Activated T-cell treated with anti-CD3 and anti-CD28 coated beads, Interleukin-2, amount 50 U/mL, for 72 hours (primary cell): ENCODE measurements at regions not wholly inside any gene's neighbourhood (a gene's known extent, or its start where the extent isn't known, plus 50 kb on each side); places are given as distances from the start of the nearest gene placed in this dataset.

Experiments used
- ATAC-seq, 2 donors: fragments of 150-1000 bp; cut with Tn5 transposase; replicated peaks in 1 of 2; 2 replicates each; pipeline ENCODE4 v1.10.0; 2021; ENCODE audit warnings: moderate library complexity in 2 of 2, mild to moderate bottlenecking in 1 of 2
- DNase-seq, 2 donors: peaks; one replicate each; pipeline ENCODE4 v3.0.0; 2021 to 2022; ENCODE audit warnings: mixed read lengths in 1 of 2
- H3K27ac Mint-ChIP-seq: one replicate; pipeline ENCODE4 v1.8.0; 2022; ENCODE audit warnings: mild to moderate bottlenecking, moderate library complexity, mixed read lengths
- H3K27me3 Mint-ChIP-seq: one replicate; pipeline ENCODE4 v1.8.0; 2022; ENCODE audit warnings: low read depth, mixed read lengths
- H3K36me3 Mint-ChIP-seq, 2 donors: one replicate each; pipeline ENCODE4 v1.8.0; 2022; ENCODE audit warnings: mixed read lengths in 2 of 2, mild to moderate bottlenecking in 1 of 2; ENCODE audit not compliant: insufficient read depth in 2 of 2
- H3K4me1 Mint-ChIP-seq: one replicate; pipeline ENCODE4 v1.8.0; 2022; ENCODE audit warnings: low read depth, mixed read lengths
- H3K4me3 Mint-ChIP-seq, 2 donors: one replicate each; pipeline ENCODE4 v1.8.0; 2022; ENCODE audit warnings: mild to moderate bottlenecking in 2 of 2, mixed read lengths in 2 of 2, moderate library complexity in 2 of 2
- H3K9me3 Mint-ChIP-seq, 2 donors: one replicate each; pipeline ENCODE4 v1.8.0; 2022; ENCODE audit warnings: mixed read lengths in 2 of 2

DNA sequence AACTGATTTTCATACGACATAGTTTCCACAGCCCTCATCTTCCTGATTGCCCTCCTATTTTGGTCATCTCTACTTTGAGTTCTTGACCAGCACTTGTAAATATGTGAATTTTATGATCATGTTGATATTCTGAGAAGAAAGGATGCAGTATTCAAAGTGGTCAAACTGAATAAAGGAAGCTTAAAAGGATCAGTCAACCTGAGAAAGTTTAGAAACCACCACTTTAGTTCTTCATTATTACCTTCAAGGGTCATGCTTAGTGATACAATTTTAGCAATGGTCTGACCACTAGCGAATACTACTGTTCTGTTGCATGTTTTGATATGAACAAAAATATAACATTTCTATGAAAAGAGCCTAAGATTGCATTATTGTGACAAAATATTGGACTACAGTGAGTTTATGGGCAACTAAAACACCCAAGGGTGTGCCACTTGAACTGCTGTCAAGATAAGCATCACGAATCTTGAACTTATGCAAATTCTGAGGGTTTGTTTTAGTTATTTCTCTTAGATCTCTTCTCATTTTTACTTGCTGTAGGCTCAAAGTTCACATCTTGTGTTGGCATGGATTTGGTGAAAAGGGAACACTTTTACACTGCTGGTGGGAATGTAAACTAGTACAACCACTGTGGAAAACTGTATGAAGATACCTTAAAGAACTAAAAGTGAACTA is 247.7 kb downstream of the IPMK start:
- no peaks in the 10 kb centered on the region for H3K27me3 Mint-ChIP-seq
- H3K27ac Mint-ChIP-seq = no peak overlapping the region
- H3K4me1 Mint-ChIP-seq = peaks cover 6% of the 10 kb centered on the region
- H3K4me3 Mint-ChIP-seq = no peak overlapping the region
- DNase-seq (no peak), ATAC-seq (no peak)
- H3K9me3 Mint-ChIP-seq = peaks cover 3 to 5% of the 10 kb centered on the region in 2 donors
- H3K36me3 Mint-ChIP-seq = peaks cover 0 to 1% of the 10 kb centered on the region in 2 donors

DNA sequence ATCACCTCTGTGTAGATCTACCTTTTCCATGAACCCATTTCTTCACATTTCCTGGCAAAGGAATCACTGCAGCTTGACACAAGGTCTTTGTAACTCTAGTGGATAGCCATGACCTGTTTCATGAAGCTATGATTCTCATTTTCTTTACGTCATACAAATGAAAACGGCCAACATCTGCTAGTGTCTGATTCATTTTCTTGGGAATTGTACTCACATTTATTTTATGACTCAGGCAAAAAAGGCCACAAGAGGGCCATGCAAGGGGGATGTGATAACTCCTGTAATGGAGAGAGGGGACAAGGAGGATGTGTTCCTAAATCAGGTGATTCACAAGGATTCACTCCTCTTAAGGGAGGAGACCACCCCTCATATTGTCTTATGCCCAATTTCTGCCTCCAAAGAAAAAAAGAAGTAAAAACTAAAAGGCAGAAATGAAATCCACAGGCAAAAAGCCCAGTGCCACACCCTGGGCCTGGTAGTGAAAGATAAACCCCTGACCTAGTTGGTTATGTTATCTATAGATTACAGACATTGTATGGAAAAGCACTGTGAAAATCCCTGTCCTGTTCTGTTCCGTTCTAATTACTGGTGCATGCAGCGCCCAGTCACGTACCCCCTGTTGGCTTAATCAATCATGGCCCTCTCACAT is 249.9 kb downstream of the IPMK start:
- Mint-ChIP-seq H3K27me3 (no peaks in the 10 kb centered on the region), H3K4me1 (no peaks in the 10 kb centered on the region), H3K36me3 (peaks cover 0 to 1% of the 10 kb centered on the region in 2 donors), H3K9me3 (peaks cover 3 to 5% of the 10 kb centered on the region in 2 donors), H3K27ac (no peak overlapping the region), H3K4me3 (no peak overlapping the region)
- DNase-seq (no peak), ATAC-seq (no peak)

DNA sequence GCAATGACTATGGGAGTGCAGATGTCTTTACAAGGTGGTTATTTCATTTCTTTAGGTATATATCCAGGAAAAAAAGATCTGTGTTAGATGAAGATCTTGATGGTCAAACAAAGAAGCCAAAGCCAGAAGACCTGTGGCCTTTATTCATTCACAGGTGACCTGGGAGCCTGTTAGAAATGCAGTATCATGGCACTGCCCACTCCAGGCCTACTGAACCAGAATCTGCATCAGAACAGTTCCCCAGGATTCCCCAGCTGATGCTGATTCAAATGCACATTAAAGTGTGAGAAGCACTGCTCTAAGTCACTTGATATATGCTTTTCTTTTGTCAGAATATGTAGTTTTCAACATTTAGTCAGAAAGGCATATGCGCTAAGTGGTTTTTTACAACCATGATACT is 251.1 kb downstream of the IPMK start:
- H3K27ac Mint-ChIP-seq = no peak overlapping the region
- no peaks in the 10 kb centered on the region for H3K4me1 Mint-ChIP-seq
- DNase-seq = no peak
- peaks cover 2 to 5% of the 10 kb centered on the region in 2 donors for H3K9me3 Mint-ChIP-seq
- no peaks in the 10 kb centered on the region for H3K27me3 Mint-ChIP-seq
- no peak for ATAC-seq
- no peak overlapping the region for H3K4me3 Mint-ChIP-seq
- peaks cover 0 to 1% of the 10 kb centered on the region in 2 donors for H3K36me3 Mint-ChIP-seq

DNA sequence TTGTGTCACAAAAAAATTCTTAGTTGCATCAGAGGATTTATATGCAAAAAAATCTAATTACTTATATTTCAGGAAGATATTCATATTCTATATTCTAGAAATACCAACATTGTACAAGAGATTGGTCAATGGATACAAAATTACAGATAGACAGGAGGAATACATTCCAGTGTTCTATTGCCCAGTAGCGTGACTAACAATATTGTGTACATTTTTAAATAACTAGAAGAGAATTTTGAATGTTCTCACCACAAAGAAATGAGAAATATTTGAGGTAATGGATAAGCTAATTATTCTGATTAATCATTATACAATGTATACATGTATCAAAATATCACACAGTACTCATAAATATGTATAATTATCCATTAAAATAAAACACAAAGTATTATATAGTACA is 253.3 kb downstream of the IPMK start:
- no peaks in the 10 kb centered on the region for H3K36me3 Mint-ChIP-seq
- H3K27ac Mint-ChIP-seq = no peak overlapping the region
- H3K4me1 Mint-ChIP-seq = no peaks in the 10 kb centered on the region
- H3K9me3 Mint-ChIP-seq = no peaks in the 10 kb centered on the region
- H3K4me3 Mint-ChIP-seq = no peak overlapping the region
- DNase-seq (no peak), ATAC-seq (no peak)
- H3K27me3 Mint-ChIP-seq = no peaks in the 10 kb centered on the region

DNA sequence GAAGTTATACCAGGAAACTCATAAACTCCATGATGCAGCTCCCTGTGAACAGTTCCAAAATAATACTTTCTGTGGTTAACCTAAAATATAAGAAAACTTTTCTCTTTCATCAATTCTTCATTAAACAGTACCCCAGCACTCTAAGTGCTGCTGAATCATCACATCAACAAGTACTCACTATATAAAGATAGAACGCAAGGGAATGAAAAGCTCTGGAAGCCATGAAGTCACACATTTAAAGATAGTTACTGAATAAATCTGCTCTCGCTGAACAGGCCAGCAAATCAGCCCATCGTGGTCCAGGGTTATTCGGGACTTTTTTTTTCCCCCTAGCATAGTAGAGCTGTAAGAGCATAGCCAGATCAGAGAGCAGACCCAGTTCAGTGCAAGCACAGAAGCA is 254.3 kb downstream of the IPMK start:
- H3K9me3 Mint-ChIP-seq = no peaks in the 10 kb centered on the region
- no peak overlapping the region for H3K4me3 Mint-ChIP-seq
- H3K27me3 Mint-ChIP-seq = no peaks in the 10 kb centered on the region
- no peaks in the 10 kb centered on the region for H3K4me1 Mint-ChIP-seq
- no peak for DNase-seq
- ATAC-seq = no peak
- H3K36me3 Mint-ChIP-seq = no peaks in the 10 kb centered on the region
- no peak overlapping the region for H3K27ac Mint-ChIP-seq

DNA sequence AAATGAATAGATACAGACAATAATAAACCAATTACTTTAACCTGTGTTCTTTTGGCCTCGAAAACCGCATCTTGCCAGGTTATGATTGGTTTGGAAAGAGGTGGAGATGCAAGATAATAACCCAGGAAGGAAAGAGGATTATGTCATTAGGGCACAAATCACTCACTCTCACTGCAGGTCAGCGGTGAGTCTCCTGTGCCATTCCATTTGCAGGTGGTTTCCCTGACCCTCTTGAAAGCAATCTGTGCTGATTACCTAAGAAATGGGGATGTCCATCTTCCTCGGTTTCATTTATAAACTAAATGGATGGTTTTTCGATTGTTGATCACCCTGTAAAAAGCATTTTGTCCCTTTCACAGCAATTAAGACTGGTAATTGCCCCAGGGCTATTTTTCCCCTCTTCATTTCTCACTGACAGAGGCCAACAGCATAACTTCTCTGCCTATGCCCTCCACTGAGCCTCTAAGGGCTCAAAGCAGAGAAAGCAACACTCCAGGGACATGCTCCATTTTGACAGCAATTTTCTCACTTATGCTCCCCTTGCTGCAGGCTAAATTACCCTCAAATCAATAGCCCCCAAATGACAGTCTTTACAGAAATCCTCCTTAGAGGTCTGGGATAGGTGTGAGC is 257.5 kb downstream of the IPMK start:
- no peaks in the 10 kb centered on the region for H3K9me3 Mint-ChIP-seq
- no peak for ATAC-seq
- no peaks in the 10 kb centered on the region for H3K27me3 Mint-ChIP-seq
- H3K36me3 Mint-ChIP-seq = no peaks in the 10 kb centered on the region
- H3K27ac Mint-ChIP-seq = no peak overlapping the region
- no peak overlapping the region for H3K4me3 Mint-ChIP-seq
- H3K4me1 Mint-ChIP-seq = no peaks in the 10 kb centered on the region
- no peak for DNase-seq

DNA sequence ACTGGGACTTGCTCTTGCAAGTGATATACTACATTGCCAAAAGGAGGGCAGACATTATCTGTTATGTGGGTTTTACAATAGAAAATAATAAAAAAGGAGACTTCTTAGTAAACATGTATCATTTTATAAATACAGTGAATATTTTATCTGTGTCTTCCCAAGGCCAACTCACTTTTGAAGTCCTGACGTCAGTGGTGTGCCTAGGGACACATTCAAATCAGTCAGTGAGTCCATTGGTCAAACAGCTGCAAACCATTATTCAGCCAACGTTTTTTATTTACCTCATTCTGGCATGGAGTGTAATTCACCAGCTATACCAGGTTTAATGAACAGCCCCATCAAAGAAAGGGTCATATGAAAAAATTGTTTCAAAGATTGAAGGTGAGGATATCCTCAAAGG is 263.7 kb downstream of the IPMK start:
- no peaks in the 10 kb centered on the region for H3K27me3 Mint-ChIP-seq
- no peak overlapping the region for H3K27ac Mint-ChIP-seq
- DNase-seq (no peak), ATAC-seq (no peak)
- no peaks in the 10 kb centered on the region for H3K9me3 Mint-ChIP-seq
- no peaks in the 10 kb centered on the region for H3K36me3 Mint-ChIP-seq
- no peaks in the 10 kb centered on the region for H3K4me1 Mint-ChIP-seq
- no peak overlapping the region for H3K4me3 Mint-ChIP-seq

DNA sequence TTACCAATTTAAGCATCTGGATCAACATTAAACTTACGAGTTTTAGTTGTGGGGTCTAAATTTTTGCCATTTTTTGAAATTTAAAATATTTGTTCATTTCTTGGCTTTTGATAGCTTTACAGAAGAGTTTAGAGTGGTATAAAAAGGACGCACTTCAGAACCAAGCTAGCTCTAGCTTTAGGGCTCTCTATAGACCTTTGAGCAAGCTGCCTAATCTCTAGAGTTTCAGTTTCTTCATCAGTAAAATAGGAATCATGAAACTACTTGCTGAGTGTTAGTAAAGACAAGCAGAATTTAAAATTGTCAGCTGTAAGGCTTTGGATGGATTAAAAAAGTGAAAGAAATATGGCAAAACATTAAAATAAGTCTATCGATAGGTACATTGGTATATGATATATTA is 266.5 kb downstream of the IPMK start:
- Mint-ChIP-seq H3K27ac (no peak overlapping the region), H3K9me3 (no peaks in the 10 kb centered on the region), H3K36me3 (no peaks in the 10 kb centered on the region), H3K27me3 (no peaks in the 10 kb centered on the region), H3K4me1 (no peaks in the 10 kb centered on the region), H3K4me3 (no peak overlapping the region)
- DNase-seq (no peak), ATAC-seq (no peak)

DNA sequence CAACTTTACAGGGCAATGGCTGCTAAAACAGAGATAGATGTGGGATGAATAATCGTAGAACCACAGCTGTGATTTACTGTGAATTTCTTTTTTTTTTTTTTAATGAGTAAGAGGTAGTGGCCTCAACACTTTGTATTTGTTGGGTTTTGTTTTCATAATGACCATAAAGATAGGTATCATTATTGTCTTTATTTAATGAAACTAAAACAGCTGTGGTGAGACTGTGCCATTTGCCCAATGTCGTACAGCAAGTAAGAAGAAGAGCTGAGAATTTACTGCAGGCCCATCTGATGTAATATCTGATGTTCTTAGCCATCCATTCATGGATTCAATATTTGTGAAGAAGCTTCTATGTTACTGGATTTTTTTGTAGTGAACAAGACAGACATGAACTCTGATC is 271.2 kb downstream of the IPMK start:
- Mint-ChIP-seq H3K9me3 (peaks cover 2% of the 10 kb centered on the region in 2 donors), H3K4me3 (no peak overlapping the region), H3K27ac (no peak overlapping the region), H3K4me1 (no peaks in the 10 kb centered on the region), H3K36me3 (no peaks in the 10 kb centered on the region), H3K27me3 (no peaks in the 10 kb centered on the region)
- no peak for DNase-seq
- no peak for ATAC-seq

DNA sequence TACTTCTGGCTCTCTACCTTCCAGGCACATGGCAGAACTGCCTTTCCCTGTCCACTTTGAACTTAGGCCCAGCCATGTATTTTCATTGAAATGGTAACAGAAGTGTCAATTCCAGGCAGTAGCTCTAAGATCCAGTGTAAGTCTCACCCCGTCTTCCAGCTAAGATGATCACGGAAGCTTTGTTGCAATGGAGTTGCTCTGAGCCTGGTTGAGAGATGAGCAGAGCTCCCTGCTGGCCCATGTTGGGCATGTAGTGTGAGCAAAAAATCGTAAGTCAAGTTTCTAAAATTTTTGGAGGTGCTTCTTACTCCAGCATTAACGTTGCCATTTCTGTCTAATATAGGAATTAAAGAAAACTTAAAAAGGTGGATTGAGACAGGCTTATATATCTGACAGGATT is 274.4 kb downstream of the IPMK start:
- no peaks in the 10 kb centered on the region for H3K36me3 Mint-ChIP-seq
- H3K4me1 Mint-ChIP-seq = no peaks in the 10 kb centered on the region
- H3K4me3 Mint-ChIP-seq = no peak overlapping the region
- no peak overlapping the region for H3K27ac Mint-ChIP-seq
- no peaks in the 10 kb centered on the region for H3K27me3 Mint-ChIP-seq
- peaks cover 2% of the 10 kb centered on the region in 2 donors for H3K9me3 Mint-ChIP-seq
- DNase-seq = no peak
- no peak for ATAC-seq

DNA sequence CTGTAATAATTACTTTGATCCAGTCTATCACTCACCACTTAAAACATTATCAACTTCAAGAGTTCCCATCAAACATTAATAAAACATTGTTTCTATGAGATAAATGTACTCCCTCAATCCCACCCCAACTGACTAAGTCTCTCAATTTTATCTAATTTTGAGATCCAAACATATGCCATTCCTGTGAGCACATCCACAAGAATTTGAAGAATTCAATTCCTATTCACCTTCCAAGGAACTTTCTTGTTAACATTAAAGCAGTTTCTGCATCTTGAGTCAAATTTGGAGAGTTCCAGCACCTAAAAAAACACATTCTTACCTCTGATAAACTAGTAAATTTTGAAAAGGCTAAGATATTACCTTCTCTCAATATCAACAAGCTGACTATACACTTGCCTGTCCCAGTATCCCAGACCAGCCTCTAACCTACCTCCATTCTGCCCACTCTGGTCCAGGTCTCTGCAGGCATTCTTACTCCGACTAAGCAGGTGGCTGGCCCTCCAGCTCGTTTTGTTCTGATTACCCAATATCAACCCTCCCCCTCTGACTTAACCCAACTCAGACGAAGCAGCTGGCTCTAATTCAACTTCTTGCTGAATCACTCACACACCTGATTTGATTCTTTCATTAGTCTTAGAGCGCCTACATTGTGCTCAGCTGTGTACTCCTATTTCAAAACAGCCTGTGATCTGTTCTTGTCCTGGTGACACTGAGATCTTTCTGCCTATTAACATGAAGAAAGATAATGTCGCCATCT is 275.2 kb downstream of the IPMK start:
- peaks cover 2% of the 10 kb centered on the region in 2 donors for H3K9me3 Mint-ChIP-seq
- no peaks in the 10 kb centered on the region for H3K27me3 Mint-ChIP-seq
- H3K27ac Mint-ChIP-seq = no peak overlapping the region
- no peaks in the 10 kb centered on the region for H3K36me3 Mint-ChIP-seq
- no peak for DNase-seq
- no peaks in the 10 kb centered on the region for H3K4me1 Mint-ChIP-seq
- H3K4me3 Mint-ChIP-seq = no peak overlapping the region
- no peak for ATAC-seq

DNA sequence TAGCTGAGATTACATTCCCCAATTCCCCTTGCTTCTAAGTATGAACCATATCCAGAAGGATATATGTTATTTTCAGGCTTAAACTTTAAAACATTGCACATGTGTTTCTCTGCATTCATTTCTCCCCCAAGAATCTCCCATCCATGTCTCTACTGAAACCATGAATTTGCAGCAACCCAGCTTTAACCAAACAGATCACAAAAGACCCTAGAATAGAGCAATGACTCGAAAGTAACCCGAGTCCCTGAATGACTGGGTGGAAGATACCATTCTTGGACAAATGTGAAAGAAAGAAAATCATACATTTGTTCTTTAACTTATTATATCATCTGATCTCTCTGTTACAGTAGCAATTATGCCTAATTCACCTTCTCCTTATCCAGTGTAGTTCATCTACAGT is 278.7 kb downstream of the IPMK start:
- H3K4me3 Mint-ChIP-seq = no peak overlapping the region
- no peaks in the 10 kb centered on the region for H3K9me3 Mint-ChIP-seq
- no peaks in the 10 kb centered on the region for H3K36me3 Mint-ChIP-seq
- no peaks in the 10 kb centered on the region for H3K4me1 Mint-ChIP-seq
- DNase-seq (no peak), ATAC-seq (no peak)
- H3K27ac Mint-ChIP-seq = no peak overlapping the region
- H3K27me3 Mint-ChIP-seq = no peaks in the 10 kb centered on the region

DNA sequence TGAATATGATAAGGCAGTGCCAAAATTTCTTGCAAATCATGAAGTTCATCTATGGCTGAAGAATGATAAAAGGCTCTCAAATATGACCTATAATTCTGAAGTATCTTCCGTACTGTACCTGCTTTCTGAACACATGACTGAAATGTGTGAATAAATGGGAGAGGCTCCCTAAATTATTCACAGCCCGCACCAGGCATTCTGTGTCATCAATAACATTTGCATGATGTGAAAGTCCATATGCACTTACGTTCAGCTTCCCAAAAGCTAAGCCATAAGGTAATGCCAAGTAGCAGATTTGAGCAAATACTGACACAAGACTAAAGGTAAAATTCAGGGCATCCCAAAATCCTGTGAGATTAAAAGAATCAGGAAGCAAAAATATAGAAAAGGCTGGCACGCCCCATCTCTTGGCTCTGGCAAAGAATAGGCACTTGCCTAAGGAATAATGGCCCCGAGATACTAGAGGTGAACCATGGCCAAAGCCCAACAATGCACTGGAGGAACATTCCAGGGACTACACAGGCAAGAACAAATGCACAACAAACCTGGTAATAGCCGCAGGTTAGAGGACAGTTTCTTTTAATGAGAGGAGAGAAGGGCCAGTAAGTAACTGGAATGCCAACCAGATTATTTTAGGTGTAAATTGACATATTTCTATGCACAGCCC is 280.5 kb downstream of the IPMK start:
- no peak for ATAC-seq
- H3K27me3 Mint-ChIP-seq = no peaks in the 10 kb centered on the region
- no peak overlapping the region for H3K27ac Mint-ChIP-seq
- DNase-seq = no peak
- H3K9me3 Mint-ChIP-seq = no peaks in the 10 kb centered on the region
- no peaks in the 10 kb centered on the region for H3K36me3 Mint-ChIP-seq
- H3K4me3 Mint-ChIP-seq = no peak overlapping the region
- H3K4me1 Mint-ChIP-seq = no peaks in the 10 kb centered on the region
